IMR-90 (cell line): ENCODE measurements at regions not wholly inside any gene's neighbourhood (a gene's known extent, or its start where the extent isn't known, plus 50 kb on each side); places are given as distances from the start of the nearest gene placed in this dataset.

Source experiments
- ATAC-seq: fragments of 200-7000 bp; cut with Tn5 transposase; 2 replicates; pipeline ENCODE4 v1.9.1; 2020; ENCODE audit warnings: low read depth, mild to moderate bottlenecking, moderate library complexity
- BruUV-seq: library from RNA; stranded (reverse); fragments of 400-500 nt; replicated peaks from 2 replicates; lab custom pipeline; 2021; lab: Mats Ljungman, UMichigan
- CTCF ChIA-PET: fragments of 300-600 bp; formaldehyde crosslinking; extraction: SDS; loops from one replicate; lab custom pipeline; 2021; ENCODE audit warnings: antibody characterized with exemption; lab: Yijun Ruan, JAX
- POLR2A ChIA-PET: fragments of 300-600 bp; sonication (Branson Sonifier 250); formaldehyde crosslinking; loops from one replicate; lab custom pipeline; 2022; ENCODE audit warnings: antibody characterized with exemption; ENCODE audit not compliant: unreplicated experiment; lab: Charles Lee
- DNase-seq: peaks from one replicate; pipeline ENCODE4 v3.0.0; 2013
- H2AFZ ChIP-seq: replicated peaks from 2 replicates; pipeline ENCODE3; 2013; ENCODE audit warnings: low read length, mild to moderate bottlenecking; ENCODE audit not compliant: poor library complexity
- H2AK5ac ChIP-seq: 2 replicates; pipeline ENCODE4 v1.6.1; 2013; ENCODE audit warnings: low read depth, low read length, inconsistent platforms
- H2AK9ac ChIP-seq: replicated peaks from 2 replicates; pipeline ENCODE3; 2013; ENCODE audit warnings: mild to moderate bottlenecking, low read depth, low read length, moderate library complexity; ENCODE audit not compliant: poor library complexity
- H2BK120ac ChIP-seq: 2 replicates; pipeline ENCODE4 v1.6.1; 2013; ENCODE audit warnings: low read depth, low read length, inconsistent platforms
- H2BK15ac ChIP-seq: 3 replicates; pipeline ENCODE4 v1.6.1; 2013; ENCODE audit warnings: low read depth, low read length, inconsistent platforms
- H2BK20ac ChIP-seq: 2 replicates; pipeline ENCODE4 v1.6.1; 2013; ENCODE audit warnings: low read depth, mild to moderate bottlenecking, inconsistent platforms, low read length, moderate library complexity
- H2BK5ac ChIP-seq: 2 replicates; pipeline ENCODE4 v1.6.1; 2013; ENCODE audit warnings: mild to moderate bottlenecking, low read depth, low read length, inconsistent platforms; ENCODE audit not compliant: poor library complexity, severe bottlenecking
- H3K14ac ChIP-seq: replicated peaks from 2 replicates; pipeline ENCODE4 v1.6.1; 2013; ENCODE audit warnings: low read depth, low read length, inconsistent platforms
- H3K18ac ChIP-seq: 2 replicates; pipeline ENCODE4 v1.6.1; 2013; ENCODE audit warnings: low read depth, low read length, control low read depth
- H3K23ac ChIP-seq: 2 replicates; pipeline ENCODE4 v1.6.1; 2013; ENCODE audit warnings: low read depth, low read length, inconsistent platforms
- H3K27ac ChIP-seq: 2 replicates; pipeline ENCODE4 v1.5.1; 2013; ENCODE audit warnings: mild to moderate bottlenecking, control low read depth, low read length; ENCODE audit not compliant: insufficient read depth
- H3K27me3 ChIP-seq: 2 replicates; pipeline ENCODE4 v1.6.1; 2013; ENCODE audit warnings: low read length; ENCODE audit not compliant: control insufficient read depth, insufficient read depth
- H3K36me3 ChIP-seq: 2 replicates; pipeline ENCODE4 v1.6.1; 2013; ENCODE audit warnings: low read length, mixed read lengths; ENCODE audit not compliant: control insufficient read depth, insufficient read depth
- H3K4ac ChIP-seq: 2 replicates; pipeline ENCODE4 v1.6.1; 2013; ENCODE audit warnings: low read depth, low read length, inconsistent platforms
- H3K4me1 ChIP-seq: 2 replicates; pipeline ENCODE4 v1.6.1; 2013; ENCODE audit warnings: low read length, mixed read lengths; ENCODE audit not compliant: control insufficient read depth, insufficient read depth
- H3K4me2 ChIP-seq: 2 replicates; pipeline ENCODE4 v1.6.1; 2013; ENCODE audit warnings: low read depth, mild to moderate bottlenecking, control low read depth, low read length, moderate library complexity
- H3K4me3 ChIP-seq: 2 replicates; pipeline ENCODE4 v1.5.1; 2013; ENCODE audit warnings: low read depth, mild to moderate bottlenecking, control low read depth, low read length, moderate library complexity; ENCODE audit not compliant: insufficient read depth
- H3K56ac ChIP-seq: 2 replicates; pipeline ENCODE4 v1.6.1; 2013; ENCODE audit warnings: low read length, inconsistent platforms; ENCODE audit not compliant: insufficient read depth; ENCODE audit errors: extremely low read depth
- H3K79me1 ChIP-seq, 2 experiments: 2 replicates each; pipeline ENCODE4 v1.6.1; 2013; ENCODE audit warnings: low read length in 2 of 2, inconsistent platforms in 1 of 2, low read depth in 1 of 2
- H3K9ac ChIP-seq: 2 replicates; pipeline ENCODE4 v1.6.1; 2013; ENCODE audit warnings: low read depth, low read length, control low read depth
- H3K9me1 ChIP-seq: 2 replicates; pipeline ENCODE4 v1.6.1; 2013; ENCODE audit warnings: low read length, inconsistent platforms; ENCODE audit not compliant: insufficient read depth
- H3K9me3 ChIP-seq: 2 replicates; pipeline ENCODE4 v1.6.1; 2013; ENCODE audit warnings: low read length; ENCODE audit not compliant: control insufficient read depth, insufficient read depth
- H4K20me1 ChIP-seq: 2 replicates; pipeline ENCODE4 v1.6.1; 2013; ENCODE audit warnings: low read length, inconsistent platforms; ENCODE audit not compliant: insufficient read depth
- H4K5ac ChIP-seq: 2 replicates; pipeline ENCODE4 v1.6.1; 2013; ENCODE audit warnings: mild to moderate bottlenecking, low read depth, low read length, control low read depth
- H4K8ac ChIP-seq, 2 experiments: 2 replicates each; pipeline ENCODE4 v1.6.1; 2013; ENCODE audit warnings: low read depth in 2 of 2, low read length in 2 of 2, control low read depth in 1 of 2, inconsistent platforms in 1 of 2
- H4K91ac ChIP-seq: 2 replicates; pipeline ENCODE4 v1.6.1; 2013; ENCODE audit warnings: low read depth, low read length, inconsistent platforms; ENCODE audit not compliant: insufficient read depth
- CEBPB ChIP-seq: IDR thresholded peaks from 2 replicates; pipeline ENCODE4 v1.6.1; 2012; ENCODE audit warnings: low read depth, low read length, improper control_type of control experiment
- CHD1 ChIP-seq: IDR thresholded peaks from 2 replicates; pipeline ENCODE4 v1.6.1; 2012; ENCODE audit warnings: low read depth, low read length, improper control_type of control experiment
- CTCF ChIP-seq: conservative IDR thresholded peaks from 2 replicates; pipeline ENCODE4 v1.5.1; 2012; ENCODE audit warnings: mild to moderate bottlenecking, low read depth, low read length, improper control_type of control experiment
- ELK1 ChIP-seq: fragments of 150-350 bp; IDR thresholded peaks from 2 replicates; pipeline ENCODE4 v1.6.1; 2016; ENCODE audit warnings: low read depth, mild to moderate bottlenecking, low read length, moderate library complexity, borderline replicate concordance
- FOS ChIP-seq: fragments of 150-350 bp; IDR thresholded peaks from 2 replicates; pipeline ENCODE4 v1.6.1; 2016; ENCODE audit warnings: low read depth, low read length
- POLR2A ChIP-seq: IDR thresholded peaks from 2 replicates; pipeline ENCODE4 v1.6.1; 2012; ENCODE audit warnings: mild to moderate bottlenecking, low read depth, low read length
- RCOR1 ChIP-seq: IDR thresholded peaks from 2 replicates; pipeline ENCODE4 v1.6.1; 2012; ENCODE audit warnings: mild to moderate bottlenecking, low read length, improper control_type of control experiment; ENCODE audit not compliant: insufficient replicate concordance
- RFX5 ChIP-seq: IDR thresholded peaks from 2 replicates; pipeline ENCODE4 v1.8.0; 2012; ENCODE audit warnings: low read depth, mild to moderate bottlenecking, low read length, moderate library complexity
- USF2 ChIP-seq: fragments of 150-350 bp; IDR thresholded peaks from 2 replicates; pipeline ENCODE4 v1.6.1; 2017; ENCODE audit warnings: mild to moderate bottlenecking, antibody characterized with exemption, low read length, low read depth
- WGBS, 2 experiments: methylation state at CpG; one replicate each; pipeline versions ENCODE4 v1.1.5 to v1.1.7; 2013; ENCODE audit warnings: missing lambda C conversion rate in 2 of 2; ENCODE audit not compliant: insufficient read length in 1 of 2; ENCODE audit errors: extremely low coverage in 2 of 2; 5-methylcytosine and 5-hydroxymethylcytosine counted together
- dilution Hi-C: fragments of 300-500 bp; cut with HindIII; formaldehyde crosslinking; loops from one replicate; pipeline ENCODE4 v1.14.3; 2018; ENCODE audit warnings: low sequenced_read_pairs; ENCODE audit not compliant: unreplicated experiment
- in situ Hi-C: fragments of 300-500 bp; cut with MboI; formaldehyde crosslinking; loops from 3 replicates; pipeline ENCODE4 v1.14.3; 2019; ENCODE audit warnings: low sequenced_read_pairs, inconsistent platforms, mixed read lengths
- intact Hi-C: fragments of 100-400 bp; cut with micrococcal nuclease; formaldehyde crosslinking; loops from 2 replicates; pipeline ENCODE4 v1.10.0; 2022

- no peak overlapping the region; the same call in 1 of the 2 replicates for H2AK5ac ChIP-seq
- H4K8ac ChIP-seq: no peak overlapping the region
- no peaks in the 10 kb centered on the region for H3K4me1 ChIP-seq
- no peak overlapping the region for H3K18ac ChIP-seq
- ATAC-seq (no peak), DNase-seq (no peak)
- dilution Hi-C loops (no loop called here), in situ Hi-C loops (no loop called here), intact Hi-C loops (no loop called here)
- no peak for TF ChIP-seq CEBPB
- TF ChIP-seq RCOR1: no peak
- TF ChIP-seq USF2: no peak
- TF ChIP-seq RFX5: no peak
- no peak for TF ChIP-seq POLR2A
- TF ChIP-seq CTCF: no peak
- no peak for TF ChIP-seq ELK1
- no peak for TF ChIP-seq FOS
- no peak for TF ChIP-seq CHD1
- no peak overlapping the region for H3K56ac ChIP-seq
- POLR2A ChIA-PET: no interaction called here
- H4K91ac ChIP-seq: no peak overlapping the region
- H4K20me1 ChIP-seq: no peaks in the 10 kb centered on the region
- no peak overlapping the region for H4K5ac ChIP-seq
- no peaks in the 10 kb centered on the region for H3K9me3 ChIP-seq
- no peak overlapping the region for H3K9ac ChIP-seq
- no peak overlapping the region for H3K4ac ChIP-seq
- no peaks in the 10 kb centered on the region for H3K27me3 ChIP-seq
- H3K27ac ChIP-seq: no peak overlapping the region
- no peak overlapping the region for H2BK5ac ChIP-seq
- no peak overlapping the region for H2BK15ac ChIP-seq
- no peak overlapping the region for H3K4me2 ChIP-seq
- H3K36me3 ChIP-seq: no peaks in the 10 kb centered on the region
- no peak overlapping the region for H2BK120ac ChIP-seq
- no TSS peak for BruUV-seq
- H2AFZ ChIP-seq: no peak overlapping the region
- CTCF ChIA-PET: no interaction called here
- WGBS, 2 experiments: no CpG with 5 or more reads among the region's 2 CpGs
- no peaks in the 10 kb centered on the region for H3K79me1 ChIP-seq
- no peak overlapping the region for H2BK20ac ChIP-seq
- H3K23ac ChIP-seq: no peak overlapping the region
- no peaks in the 10 kb centered on the region for H3K9me1 ChIP-seq
- H3K4me3 ChIP-seq: no peak overlapping the region
- no peak overlapping the region for H3K14ac ChIP-seq
- H2AK9ac ChIP-seq: no peak overlapping the region
Observed at GRCh38 chr6:4412488-4412887, 277.1 kb upstream of the ECI2 start.
